Common myeloid progenitor, CD34-positive (primary cell): ENCODE measurements at regions not wholly inside any gene's neighbourhood (a gene's known extent, or its start where the extent isn't known, plus 50 kb on each side); places are given as distances from the start of the nearest gene placed in this dataset.

ENCODE experiments used
- CTCF ChIA-PET: fragments of 350-600 bp; sonication (Branson Sonifier 250); formaldehyde crosslinking; loops from one replicate; lab custom pipeline; 2021; ENCODE audit warnings: antibody characterized with exemption; lab: Charles Lee
- POLR2A ChIA-PET: fragments of 350-600 bp; sonication (Branson Sonifier 250); formaldehyde crosslinking; loops from one replicate; lab custom pipeline; 2021; ENCODE audit warnings: antibody characterized with exemption; lab: Charles Lee
- DNase-seq, 3 donors: peaks; one replicate each; pipeline versions ENCODE4 v3.0.0 to v3.0.0-alpha.2; 2013
- H3K27ac ChIP-seq, 2 experiments: 1 replicate in 1 of 2; 2 replicates in 1 of 2; pipeline ENCODE4 v1.7.0; 2013; ENCODE audit warnings: inconsistent platforms in 2 of 2, low read length in 2 of 2, mild to moderate bottlenecking in 2 of 2, low read depth in 1 of 2, moderate library complexity in 1 of 2; ENCODE audit not compliant: severe bottlenecking in 2 of 2, insufficient read depth in 1 of 2, poor library complexity in 1 of 2
- H3K27me3 ChIP-seq, 5 experiments: replicated peaks in 2 of 5; 1 replicate in 3 of 5; 2 replicates in 2 of 5; pipeline versions ENCODE4 v1.6.1 to v1.7.0; 2013; ENCODE audit warnings: low read length in 4 of 5, mild to moderate bottlenecking in 2 of 5, moderate library complexity in 2 of 5, inconsistent platforms in 1 of 5; ENCODE audit not compliant: insufficient read depth in 5 of 5, control insufficient read depth in 4 of 5
- H3K36me3 ChIP-seq, 4 experiments: 1 replicate in 2 of 4; 2 replicates in 2 of 4; pipeline versions ENCODE4 v1.6.1 to v1.7.0; 2013; ENCODE audit warnings: low read length in 3 of 4, control low read depth in 1 of 4, mild to moderate bottlenecking in 1 of 4; ENCODE audit not compliant: control insufficient read depth in 4 of 4, insufficient read depth in 4 of 4
- H3K4me1 ChIP-seq, 4 experiments: 1 replicate in 3 of 4; 2 replicates in 1 of 4; pipeline versions ENCODE4 v1.6.1 to v1.7.1; 2013; ENCODE audit warnings: low read length in 3 of 4, mild to moderate bottlenecking in 3 of 4, control low read depth in 1 of 4, inconsistent platforms in 1 of 4, moderate library complexity in 1 of 4; ENCODE audit not compliant: control insufficient read depth in 4 of 4, insufficient read depth in 4 of 4; ENCODE audit errors: control extremely low read depth in 1 of 4
- H3K4me3 ChIP-seq, 7 experiments: 1 replicate in 4 of 7; 2 replicates in 3 of 7; pipeline versions ENCODE4 v1.5.1 to v1.7.0; 2013; ENCODE audit warnings: mild to moderate bottlenecking in 7 of 7, low read length in 6 of 7, moderate library complexity in 6 of 7, inconsistent platforms in 2 of 7, low read depth in 2 of 7, control low read depth in 1 of 7; ENCODE audit not compliant: insufficient read depth in 4 of 7, control insufficient read depth in 1 of 7; ENCODE audit errors: extremely low read depth in 1 of 7
- H3K9me3 ChIP-seq, 5 experiments: 1 replicate in 4 of 5; 2 replicates in 1 of 5; pipeline versions ENCODE4 v1.6.1 to v1.7.1; 2013; ENCODE audit warnings: low read length in 4 of 5, mild to moderate bottlenecking in 2 of 5, inconsistent platforms in 1 of 5, low read depth in 1 of 5, moderate library complexity in 1 of 5; ENCODE audit not compliant: control insufficient read depth in 4 of 5, insufficient read depth in 2 of 5; ENCODE audit errors: control extremely low read depth in 1 of 5
- WGBS: methylation state at CpG from one replicate; pipeline ENCODE4 v1.1.5; 2013; ENCODE audit not compliant: insufficient coverage; 5-methylcytosine and 5-hydroxymethylcytosine counted together

DNA sequence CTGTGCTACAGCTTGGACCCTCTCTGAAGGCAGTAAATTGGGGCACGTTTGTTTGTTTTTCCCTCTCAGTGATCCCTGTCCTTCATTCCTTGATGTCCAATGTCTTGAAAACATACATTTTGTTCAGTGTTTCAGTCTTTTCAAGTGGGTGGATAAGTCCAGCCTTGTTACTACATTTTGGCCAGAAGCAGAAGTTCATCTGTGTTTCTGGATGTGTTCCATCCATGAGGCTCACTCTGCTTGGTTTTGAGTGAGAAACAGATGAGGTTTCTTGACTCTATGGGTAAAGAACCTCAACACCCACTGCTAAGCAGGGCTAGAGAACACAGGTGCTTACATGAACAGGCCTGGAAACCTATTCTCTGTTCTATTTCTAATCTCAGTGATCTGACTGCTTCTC lies 74.5 kb upstream of the RFX8 start:
- H3K36me3 ChIP-seq: no peaks in the 10 kb centered on the region
- no peak overlapping the region for H3K4me3 ChIP-seq
- H3K4me1 ChIP-seq: peaks cover 0 to 3% (median 0%) of the 10 kb centered on the region in 4 experiments
- H3K27ac ChIP-seq: no peak overlapping the region
- no peak for DNase-seq
- CTCF ChIA-PET: interaction anchor here (1.2 to 1.3 kb wide), 2 partner anchors 10 to 12 kb away, joined by 3 read pairs; no protein-coding TSS in a partner anchor
- POLR2A ChIA-PET: no interaction called here
- WGBS: no CpG with 5 or more reads among the region's 1 CpG
- no peaks in the 10 kb centered on the region for H3K9me3 ChIP-seq
- no peaks in the 10 kb centered on the region for H3K27me3 ChIP-seq

DNA sequence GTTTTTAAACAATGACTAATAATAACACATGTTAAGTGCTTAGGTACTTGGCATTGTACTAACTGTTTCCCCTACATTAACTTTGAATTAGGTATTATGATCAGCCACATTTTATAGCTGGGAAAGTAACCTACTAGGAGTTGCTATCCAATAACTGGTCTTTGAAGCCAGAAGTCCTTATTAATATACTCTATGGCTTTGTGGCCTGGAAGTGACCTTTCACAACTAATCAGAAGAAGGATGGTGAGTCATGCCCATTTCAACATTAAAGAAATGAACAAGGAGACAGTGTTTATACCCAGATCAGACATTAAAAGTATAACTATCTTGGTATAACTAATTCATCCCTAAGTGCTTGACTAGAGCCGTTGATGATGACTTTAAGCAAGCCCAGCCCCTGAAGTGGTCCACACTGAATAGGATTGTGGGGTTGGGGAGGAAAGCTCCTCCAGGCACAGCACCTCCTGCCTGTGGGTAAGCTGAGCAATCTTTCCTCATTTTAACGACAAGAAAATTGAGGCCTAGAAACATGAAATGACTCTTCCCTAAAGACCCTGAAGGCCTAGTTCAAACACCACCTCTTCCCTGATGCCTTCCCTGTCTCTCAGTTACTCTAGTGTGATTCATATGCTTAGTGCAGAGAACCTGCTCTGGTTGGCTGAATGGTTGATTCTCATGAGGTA lies 71.6 kb upstream of the RFX8 start:
- DNase-seq: no peak
- Histone ChIP-seq H3K9me3 (peaks cover 0 to 9% (median 0%) of the 10 kb centered on the region in 5 experiments), H3K36me3 (no peaks in the 10 kb centered on the region), H3K4me3 (no peak overlapping the region), H3K27me3 (no peaks in the 10 kb centered on the region), H3K27ac (no peak overlapping the region), H3K4me1 (peaks cover 0 to 2% (median 0%) of the 10 kb centered on the region in 4 experiments)
- ChIA-PET POLR2A (no interaction called here), CTCF (interaction anchor here (1.0 kb wide), 1 partner anchor 19 kb away, joined by 3 read pairs; no protein-coding TSS in a partner anchor)
- 100% methylated on average over 1 of the region's 2 CpGs for WGBS

DNA sequence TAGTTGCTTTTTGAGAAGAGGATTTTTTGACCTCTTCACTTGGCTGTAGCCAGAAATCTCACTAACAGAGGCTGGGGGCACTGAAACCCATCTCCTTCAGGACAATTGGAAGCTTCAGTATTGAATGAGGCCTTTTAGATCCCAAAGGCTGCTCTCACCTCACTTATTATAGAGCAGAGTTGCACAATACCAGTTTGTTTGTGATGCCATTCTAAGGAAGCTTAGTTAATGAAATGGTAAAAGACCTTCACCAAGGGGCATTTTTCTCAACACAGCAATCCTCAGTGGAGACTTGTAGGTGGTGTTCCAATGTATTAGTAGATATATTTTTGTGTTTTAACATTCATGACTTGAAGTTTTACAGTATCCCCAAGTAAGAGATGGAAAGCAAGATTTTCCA lies 71.0 kb upstream of the RFX8 start:
- H3K4me1 ChIP-seq: no peaks in the 10 kb centered on the region
- no peak for DNase-seq
- H3K27me3 ChIP-seq: no peaks in the 10 kb centered on the region
- H3K9me3 ChIP-seq: peaks cover 0 to 9% (median 0%) of the 10 kb centered on the region in 5 experiments
- no peak overlapping the region for H3K4me3 ChIP-seq
- CTCF ChIA-PET: interaction anchor here (1.0 kb wide), 1 partner anchor 19 kb away, joined by 3 read pairs; no protein-coding TSS in a partner anchor
- H3K27ac ChIP-seq: no peak overlapping the region
- POLR2A ChIA-PET: no interaction called here
- no peaks in the 10 kb centered on the region for H3K36me3 ChIP-seq

DNA sequence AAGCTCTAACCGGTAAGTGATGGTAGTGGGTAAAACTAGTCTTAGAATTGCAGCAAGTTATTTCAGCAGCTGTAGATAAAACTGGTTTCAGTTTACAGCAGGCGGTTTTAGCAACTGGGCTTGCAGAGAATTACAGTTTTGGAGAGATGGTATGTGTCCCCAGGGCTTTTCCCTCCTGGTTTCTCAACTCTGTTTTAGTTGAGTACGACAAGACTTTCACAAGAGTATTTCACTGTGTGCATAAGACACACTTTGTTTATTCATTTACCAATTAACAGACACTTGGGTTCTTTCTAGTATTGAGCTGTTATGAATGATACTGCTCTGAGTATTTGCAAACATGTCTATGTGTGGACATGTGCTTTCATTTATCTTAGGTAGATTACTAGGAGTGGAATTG lies 65.6 kb upstream of the RFX8 start:
- no peak overlapping the region for H3K4me3 ChIP-seq
- H3K27me3 ChIP-seq: no peaks in the 10 kb centered on the region
- no peak for DNase-seq
- peaks cover 0 to 9% (median 0%) of the 10 kb centered on the region in 5 experiments for H3K9me3 ChIP-seq
- no peaks in the 10 kb centered on the region for H3K4me1 ChIP-seq
- POLR2A ChIA-PET: no interaction called here
- no peak overlapping the region for H3K27ac ChIP-seq
- WGBS: 100% methylated on average over 2 of the region's 3 CpGs
- H3K36me3 ChIP-seq: no peaks in the 10 kb centered on the region
- CTCF ChIA-PET: interaction anchor here (1.4 kb wide), 1 partner anchor 9 kb away, joined by 3 read pairs; no protein-coding TSS in a partner anchor

DNA sequence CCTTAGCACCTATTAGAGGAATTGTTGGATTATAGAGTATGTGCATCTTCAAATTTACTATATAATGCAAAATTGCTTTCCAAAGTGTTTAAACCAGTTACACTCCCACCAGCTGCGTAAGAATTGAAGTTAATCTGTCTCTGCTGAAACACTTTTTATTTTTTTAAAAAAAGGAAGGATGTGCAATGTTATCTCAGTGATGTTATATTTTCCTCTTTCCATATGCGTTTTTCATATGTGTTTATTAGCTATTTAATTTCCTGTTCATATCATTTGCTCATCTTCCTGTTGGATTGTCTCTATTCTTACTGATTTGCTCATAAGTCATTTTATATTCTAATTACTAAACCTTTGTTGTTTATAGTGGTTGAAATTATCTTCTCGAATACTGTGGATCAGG lies 63.2 kb upstream of the RFX8 start:
- ChIA-PET POLR2A (no interaction called here), CTCF (no interaction called here)
- Histone ChIP-seq H3K36me3 (no peaks in the 10 kb centered on the region), H3K27me3 (no peaks in the 10 kb centered on the region), H3K4me1 (no peaks in the 10 kb centered on the region), H3K27ac (no peak overlapping the region), H3K4me3 (no peak overlapping the region), H3K9me3 (peaks cover 0 to 6% (median 0%) of the 10 kb centered on the region in 5 experiments)
- DNase-seq: no peak
- WGBS: no CpG with 5 or more reads among the region's 3 CpGs

DNA sequence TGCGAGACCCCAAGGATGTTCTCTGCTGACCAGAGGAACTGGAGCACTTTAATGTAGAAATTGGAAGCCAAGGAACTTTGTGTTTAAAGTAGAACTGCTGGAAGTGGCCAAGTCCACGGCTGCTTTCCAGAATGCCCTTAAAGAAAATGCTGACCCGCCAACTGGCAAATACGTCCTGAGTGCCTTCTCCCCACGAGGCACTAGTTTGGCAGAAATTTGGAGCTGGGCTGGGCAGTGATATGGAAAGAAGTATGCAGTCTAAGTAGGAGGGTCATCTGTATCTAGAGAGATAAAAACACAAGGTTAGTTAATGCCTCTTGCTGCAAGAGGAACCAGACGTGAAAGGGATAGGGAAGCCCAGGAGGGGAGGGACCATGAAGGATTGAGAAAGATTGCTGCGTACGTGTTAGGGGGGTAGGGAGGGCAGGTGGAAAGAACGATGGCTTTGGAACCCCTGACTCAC lies 59.3 kb upstream of the RFX8 start:
- H3K9me3 ChIP-seq: no peaks in the 10 kb centered on the region

DNA sequence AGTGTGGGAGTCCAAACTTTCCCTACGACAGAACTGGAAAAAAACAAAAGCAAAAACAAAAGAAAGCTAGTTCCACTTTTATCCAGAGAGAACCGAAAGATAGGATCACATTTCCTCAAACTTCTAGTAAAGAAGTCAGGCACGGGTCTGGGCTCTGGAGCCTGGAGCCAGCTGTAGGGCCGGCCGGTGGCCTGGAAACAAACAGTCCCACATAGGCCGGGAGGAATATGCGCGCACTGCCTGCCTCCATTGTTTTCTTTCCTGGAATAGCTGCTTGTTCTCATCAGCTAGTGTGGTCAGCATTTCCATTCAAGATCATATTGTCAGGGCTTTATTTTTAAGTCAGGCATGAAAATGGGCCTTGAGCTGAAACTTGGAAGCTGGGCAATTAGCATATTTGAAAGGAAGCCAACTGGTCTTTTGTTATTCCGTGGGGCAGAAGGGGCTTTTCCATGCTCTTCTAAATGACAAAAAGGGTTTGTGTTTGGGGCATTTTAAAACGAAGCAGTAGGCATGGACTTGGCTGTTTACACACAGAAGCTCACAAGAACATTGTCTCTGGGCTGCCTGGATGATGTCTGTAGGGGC lies 58.7 kb upstream of the RFX8 start:
- no peaks in the 10 kb centered on the region for H3K4me1 ChIP-seq
- DNase-seq: no peak
- no peak overlapping the region for H3K27ac ChIP-seq
- WGBS: 96% methylated on average over 9 of the region's 10 CpGs
- ChIA-PET CTCF (interaction anchor here (0.9 kb wide), 1 partner anchor 10 kb away, joined by 4 read pairs; no protein-coding TSS in a partner anchor), POLR2A (no interaction called here)
- no peaks in the 10 kb centered on the region for H3K27me3 ChIP-seq
- H3K36me3 ChIP-seq: no peaks in the 10 kb centered on the region
- no peaks in the 10 kb centered on the region for H3K9me3 ChIP-seq
- H3K4me3 ChIP-seq: no peak overlapping the region

More for the DNA sequence above, 59.3 kb upstream of the RFX8 start:
- Histone ChIP-seq H3K4me3 (no peak overlapping the region), H3K36me3 (no peaks in the 10 kb centered on the region), H3K4me1 (no peaks in the 10 kb centered on the region), H3K27ac (no peak overlapping the region), H3K27me3 (no peaks in the 10 kb centered on the region)
- CTCF ChIA-PET: interaction anchor here (0.9 kb wide), 1 partner anchor 9 kb away, joined by 4 read pairs; no protein-coding TSS in a partner anchor
- peak in 2 of 3 donors; percentile 49 to 55 for DNase-seq
- POLR2A ChIA-PET: no interaction called here
- WGBS: 84% methylated on average over 9 of the region's 9 CpGs
